Prostate gland (tissue), 2 donors: ENCODE measurements at regions not wholly inside any gene's neighbourhood (a gene's known extent, or its start where the extent isn't known, plus 50 kb on each side); places are given as distances from the start of the nearest gene placed in this dataset.

ENCODE experiments used
- DNase-seq: peaks from one replicate; pipeline ENCODE4 v3.0.0-alpha.2; 2019; ENCODE audit warnings: low spot score
- H3K27ac ChIP-seq, 2 donors: fragments of 200-600 bp; sonication (generic); 2 replicates each; pipeline ENCODE4 v1.5.1; 2017 to 2019
- H3K27me3 ChIP-seq: fragments of 200-600 bp; sonication (generic); replicated peaks from 2 replicates; pipeline ENCODE4 v1.5.1; 2019; ENCODE audit not compliant: insufficient read depth
- H3K36me3 ChIP-seq, 2 donors: fragments of 200-600 bp; sonication (generic); 1 replicate in 1 of 2; 2 replicates in 1 of 2; pipeline versions ENCODE4 v1.5.1 to v1.8.1; 2017 to 2019
- H3K4me1 ChIP-seq: fragments of 200-600 bp; sonication (generic); replicated peaks from 2 replicates; pipeline ENCODE4 v1.5.1; 2019
- H3K4me3 ChIP-seq, 2 donors: fragments of 200-600 bp; sonication (generic); 2 replicates each; pipeline ENCODE4 v1.5.1; 2017 to 2019
- H3K9me3 ChIP-seq: fragments of 200-600 bp; sonication (generic); 2 replicates; pipeline ENCODE4 v1.5.1; 2017
- CTCF ChIP-seq, 4 experiments: fragments of 200-600 bp in 2 of 4; fragments of 450-650 bp in 2 of 4; sonication (generic) in 2 of 4; IDR thresholded peaks; 1 replicate in 3 of 4; 2 replicates in 1 of 4; pipeline ENCODE4 v1.5.1; 2016 to 2019; ENCODE audit warnings: antibody characterized with exemption in 4 of 4, mild to moderate bottlenecking in 2 of 4, moderate library complexity in 2 of 4
- POLR2A ChIP-seq: fragments of 450-650 bp; IDR thresholded peaks from one replicate; pipeline ENCODE4 v1.6.1; 2016; ENCODE audit warnings: antibody characterized with exemption, mild to moderate bottlenecking
- POLR2AphosphoS5 ChIP-seq: sonication (generic); formaldehyde crosslinking; IDR thresholded peaks from one replicate; pipeline ENCODE4 v1.6.1; 2017; ENCODE audit warnings: antibody characterized with exemption
- WGBS: methylation state at CpG from one replicate; pipeline ENCODE4 v1.1.5; 2018; 5-methylcytosine and 5-hydroxymethylcytosine counted together
- intact Hi-C: fragments of 100-400 bp; cut with DNase I; formaldehyde crosslinking; loops from one replicate; pipeline ENCODE4 v1.14.2; 2022

DNA sequence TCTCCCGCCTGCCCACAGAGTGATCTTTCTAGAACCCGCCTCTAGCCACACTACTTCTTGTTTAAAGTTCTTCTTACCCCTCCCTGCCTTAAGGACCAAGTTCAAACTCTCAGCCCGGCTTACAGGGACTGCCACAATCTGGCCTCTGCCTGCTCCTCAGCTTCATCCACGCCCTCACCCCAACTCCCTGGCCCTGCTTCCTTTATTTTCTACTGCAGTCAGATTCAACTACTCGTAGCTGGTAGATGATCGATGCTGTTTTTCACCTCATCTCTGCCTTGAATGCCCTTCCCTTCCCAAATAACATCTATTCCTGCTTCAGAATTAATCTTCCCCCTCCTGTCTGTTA lies 508.5 kb downstream of the RPS24 start:
- Histone ChIP-seq H3K27ac (peak overlapping the region in 1 of 2 donors; percentile 24), H3K36me3 (no peaks in the 10 kb centered on the region), H3K27me3 (no peaks in the 10 kb centered on the region), H3K4me1 (no peaks in the 10 kb centered on the region), H3K9me3 (no peaks in the 10 kb centered on the region), H3K4me3 (no peak overlapping the region)
- TF ChIP-seq CTCF (IDR thresholded peaks at IDR 0.05), result no peak
- no peak for TF ChIP-seq POLR2AphosphoS5
- TF ChIP-seq POLR2A, result no peak
- intact Hi-C loops, result no loop called here
- no peak for DNase-seq
- WGBS, result 63% methylated on average over 6 of the region's 6 CpGs

DNA sequence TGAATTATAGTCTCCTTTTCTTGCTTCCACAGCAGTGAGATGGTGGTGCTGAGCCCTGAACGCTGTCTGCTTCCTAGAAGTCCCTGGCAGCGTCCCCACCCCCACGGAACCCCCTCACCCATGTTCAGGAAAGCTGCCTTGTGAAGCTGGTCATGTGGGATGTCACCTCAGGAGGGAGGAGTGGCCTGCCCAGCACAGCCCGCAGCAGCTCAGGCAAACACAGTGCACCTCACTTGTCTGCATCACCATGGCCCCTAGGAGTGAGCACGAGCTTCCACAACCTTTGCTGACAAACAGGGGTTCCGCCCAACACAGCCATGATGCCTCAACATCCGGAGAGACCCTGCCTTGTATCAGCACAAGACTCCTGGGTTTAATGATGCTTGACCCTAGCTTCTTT lies 508.9 kb downstream of the RPS24 start:
- 73% methylated on average over 7 of the region's 7 CpGs for WGBS
- DNase-seq, result no peak
- Histone ChIP-seq H3K27me3 (no peaks in the 10 kb centered on the region), H3K4me1 (no peaks in the 10 kb centered on the region), H3K27ac (peak overlapping the region; percentile 12 to 24), H3K9me3 (no peaks in the 10 kb centered on the region), H3K4me3 (no peak overlapping the region), H3K36me3 (no peaks in the 10 kb centered on the region)
- no peak for TF ChIP-seq CTCF (IDR thresholded peaks at IDR 0.05)
- no peak for TF ChIP-seq POLR2A
- TF ChIP-seq POLR2AphosphoS5, result no peak
- intact Hi-C loops, result no loop called here

GRCh38 chr10:78543031-78543748 lies 509.5 kb downstream of the RPS24 start:
- H3K4me1 ChIP-seq, result no peaks in the 10 kb centered on the region
- H3K27ac ChIP-seq, result peak overlapping the region in 1 of 2 donors; percentile 12
- no peak overlapping the region for H3K4me3 ChIP-seq
- DNase-seq, result no peak
- TF ChIP-seq POLR2AphosphoS5, result no peak
- TF ChIP-seq CTCF (IDR thresholded peaks at IDR 0.05), result no peak
- no peak for TF ChIP-seq POLR2A
- no peaks in the 10 kb centered on the region for H3K27me3 ChIP-seq
- intact Hi-C loops, result no loop called here
- no peaks in the 10 kb centered on the region for H3K36me3 ChIP-seq
- 79% methylated on average over 8 of the region's 9 CpGs for WGBS
- no peaks in the 10 kb centered on the region for H3K9me3 ChIP-seq

GRCh38 chr10:78543749-78544362 lies 510.2 kb downstream of the RPS24 start:
- peak; percentile 58 for TF ChIP-seq POLR2AphosphoS5
- TF ChIP-seq CTCF (IDR thresholded peaks at IDR 0.05), result no peak
- no peak for TF ChIP-seq POLR2A
- Histone ChIP-seq H3K27me3 (no peaks in the 10 kb centered on the region), H3K9me3 (no peaks in the 10 kb centered on the region), H3K4me3 (no peak overlapping the region), H3K36me3 (no peaks in the 10 kb centered on the region), H3K4me1 (no peaks in the 10 kb centered on the region), H3K27ac (peak overlapping the region; percentile 12 to 37)
- intact Hi-C loops, result no loop called here
- peak; percentile 38 for DNase-seq
- 47% methylated on average over 11 of the region's 11 CpGs for WGBS
